GM12891 (cell line): ENCODE measurements at regions not wholly inside any gene's neighbourhood (a gene's known extent, or its start where the extent isn't known, plus 50 kb on each side); places are given as distances from the start of the nearest gene placed in this dataset.

Experiments used
- POLR2A ChIP-seq: IDR thresholded peaks from 2 replicates; pipeline ENCODE4 v1.6.1; 2011; ENCODE audit warnings: low read depth, low read length, control low read depth
- POLR2AphosphoS5 ChIP-seq: IDR thresholded peaks from 2 replicates; pipeline ENCODE4 v1.6.1; 2011; ENCODE audit warnings: low read depth, low read length, control low read depth
- POU2F2 ChIP-seq: IDR thresholded peaks from 2 replicates; pipeline ENCODE4 v1.6.1; 2011; ENCODE audit warnings: low read depth, mild to moderate bottlenecking, control low read depth, low read length, moderate library complexity
- SPI1 ChIP-seq: IDR thresholded peaks from 2 replicates; pipeline ENCODE4 v1.6.1; 2011; ENCODE audit warnings: low read depth, low read length, control low read depth
- TAF1 ChIP-seq: IDR thresholded peaks from 2 replicates; pipeline ENCODE4 v1.6.1; 2011; ENCODE audit warnings: low read depth, low read length, control low read depth

GRCh38 chr16:77600555-77600954 lies 121.8 kb upstream of the NUDT7 start:
- TF ChIP-seq POLR2A (no peak), POLR2AphosphoS5 (no peak), TAF1 (no peak), SPI1 (no peak), POU2F2 (no peak)
